ENCODE measurements at regions not wholly inside any gene's neighbourhood (a gene's known extent, or its start where the extent isn't known, plus 50 kb on each side); places are given as distances from the start of the nearest gene placed in this dataset.
A peak's percentile ranks its signal among the peaks of the same experiment; 100 is the strongest.

- intact Hi-C loops (cut with DNase I), result no loop called here
- DNase-seq (ENCODE audit: low spot score) (no peak), ATAC-seq (no peak)
These were observed 198.1 kb upstream of the ARHGAP20 start for GRCh38 chr11:110910384-110910783.

GRCh38 chr11:110909336-110909735 is 197.1 kb upstream of the ARHGAP20 start:
- DNase-seq (ENCODE audit: low spot score), result no peak
- ATAC-seq, result no peak

GRCh38 chr11:110908401-110909105 is 196.3 kb upstream of the ARHGAP20 start:
- ATAC-seq (no peak), DNase-seq (ENCODE audit: low spot score) (no peak)
- intact Hi-C loops (cut with DNase I), result no loop called here

More at GRCh38 chr11:110909336-110909735, 197.1 kb upstream of the ARHGAP20 start:
- intact Hi-C loops (cut with DNase I), result no loop called here

GRCh38 chr11:110907629-110908028 is 195.4 kb upstream of the ARHGAP20 start:
- DNase-seq (ENCODE audit: low spot score) (no peak), ATAC-seq (peak; percentile 34)
- intact Hi-C loops (cut with DNase I), result no loop called here

GRCh38 chr11:110903830-110904229 is 191.6 kb upstream of the ARHGAP20 start:
- ATAC-seq, result no peak
- intact Hi-C loops (cut with DNase I), result no loop called here
- no peak for DNase-seq (ENCODE audit: low spot score)

GRCh38 chr11:110903378-110903777 is 191.1 kb upstream of the ARHGAP20 start:
- DNase-seq (ENCODE audit: low spot score) (no peak), ATAC-seq (no peak)
- intact Hi-C loops (cut with DNase I), result no loop called here

- no peak for ATAC-seq
- intact Hi-C loops (cut with DNase I), result no loop called here
- DNase-seq (ENCODE audit: low spot score), result no peak
These were observed 189.2 kb upstream of the ARHGAP20 start for GRCh38 chr11:110901441-110901840.

GRCh38 chr11:110900426-110900825 is 188.2 kb upstream of the ARHGAP20 start:
- intact Hi-C loops (cut with DNase I), result no loop called here
- ATAC-seq (no peak), DNase-seq (ENCODE audit: low spot score) (no peak)

- intact Hi-C loops (cut with DNase I), result no loop called here
- ATAC-seq, result peak; percentile 89
These were observed 184.8 kb upstream of the ARHGAP20 start for GRCh38 chr11:110897035-110897434.

GRCh38 chr11:110896358-110896757 is 184.1 kb upstream of the ARHGAP20 start:
- DNase-seq (ENCODE audit: low spot score), result no peak
- intact Hi-C loops (cut with DNase I), result no loop called here
- peak; percentile 71 for ATAC-seq

More at GRCh38 chr11:110897035-110897434, 184.8 kb upstream of the ARHGAP20 start:
- no peak for DNase-seq (ENCODE audit: low spot score)

- DNase-seq (ENCODE audit: low spot score) (no peak), ATAC-seq (no peak)
- intact Hi-C loops (cut with DNase I), result no loop called here
These were observed 182.0 kb upstream of the ARHGAP20 start for GRCh38 chr11:110894224-110894623.

- intact Hi-C loops (cut with DNase I), result no loop called here
- no peak for ATAC-seq
- DNase-seq (ENCODE audit: low spot score), result no peak
These were observed 180.6 kb upstream of the ARHGAP20 start for GRCh38 chr11:110892741-110893285.

- intact Hi-C loops (cut with DNase I), result no loop called here
- DNase-seq (ENCODE audit: low spot score), result no peak
- peak; percentile 38 for ATAC-seq
These were observed 179.2 kb upstream of the ARHGAP20 start for GRCh38 chr11:110891411-110891810.

GRCh38 chr11:110890995-110891394 is 178.8 kb upstream of the ARHGAP20 start:
- intact Hi-C loops (cut with DNase I), result no loop called here
- ATAC-seq (no peak), DNase-seq (ENCODE audit: low spot score) (no peak)

GRCh38 chr11:110886288-110886970 is 174.2 kb upstream of the ARHGAP20 start:
- DNase-seq (ENCODE audit: low spot score) (no peak), ATAC-seq (peak; percentile 45)
- intact Hi-C loops (cut with DNase I), result no loop called here

- DNase-seq (ENCODE audit: low spot score), result no peak
- ATAC-seq, result no peak
- intact Hi-C loops (cut with DNase I), result no loop called here
These were observed 171.0 kb upstream of the ARHGAP20 start for GRCh38 chr11:110883256-110883655.

- intact Hi-C loops (cut with DNase I), result no loop called here
- DNase-seq (ENCODE audit: low spot score) (no peak), ATAC-seq (peak; percentile 90)
These were observed 166.3 kb upstream of the ARHGAP20 start for GRCh38 chr11:110878513-110878912.

GRCh38 chr11:110874437-110875030 is 162.3 kb upstream of the ARHGAP20 start:
- intact Hi-C loops (cut with DNase I), result no loop called here
- peak; percentile 72 for ATAC-seq
- no peak for DNase-seq (ENCODE audit: low spot score)

GRCh38 chr11:110873975-110874374 is 161.7 kb upstream of the ARHGAP20 start:
- DNase-seq (ENCODE audit: low spot score), result no peak
- intact Hi-C loops (cut with DNase I), result no loop called here
- ATAC-seq, result no peak
